GM19239 (cell line): ENCODE measurements at regions not wholly inside any gene's neighbourhood (a gene's known extent, or its start where the extent isn't known, plus 50 kb on each side); places are given as distances from the start of the nearest gene placed in this dataset.

Experiments
- DNase-seq: peaks from one replicate; pipeline ENCODE4 v3.0.0; 2011; ENCODE audit warnings: low spot score; ENCODE audit not compliant: insufficient read length
- FAIRE-seq: peaks from 2 replicates; lab custom pipeline; 2011; peaks lifted over from hg19 to GRCh38; lab: Jason Lieb, UNC

DNA sequence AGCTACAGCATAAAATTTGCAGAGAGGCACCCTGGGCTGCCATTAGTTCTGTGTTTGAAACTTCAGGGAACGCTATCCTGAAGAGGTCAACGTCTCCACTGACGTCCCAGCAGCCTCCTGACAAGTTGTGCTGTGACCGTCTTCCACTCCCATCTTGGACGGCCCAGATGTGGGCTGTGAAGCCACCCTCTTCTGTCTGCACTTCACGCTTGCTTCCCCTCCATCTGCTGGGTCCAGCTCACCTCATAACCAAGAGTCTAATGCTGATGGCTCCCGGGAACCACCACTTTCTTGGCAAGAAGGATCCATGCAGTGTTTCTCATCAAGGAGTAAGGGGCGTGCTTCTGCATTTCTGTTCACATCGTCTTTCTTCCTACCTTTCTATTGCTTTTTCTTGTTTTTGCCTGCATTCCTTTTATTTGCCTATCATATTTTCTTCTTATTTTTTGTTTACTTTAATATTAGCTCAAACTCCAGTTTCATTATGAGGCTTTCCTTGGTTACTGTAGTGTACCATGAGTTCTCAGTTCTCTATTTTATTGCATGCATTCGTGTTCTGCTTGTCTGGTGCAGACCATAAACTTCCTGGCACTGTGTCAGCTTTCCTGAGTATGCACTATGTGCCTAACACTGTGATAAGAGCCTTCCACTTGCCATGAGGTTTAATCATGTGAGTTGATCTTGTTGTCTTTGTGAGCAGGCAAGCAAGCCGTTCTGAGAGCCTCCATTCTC lies 631.8 kb upstream of the RAB6C start:
- DNase-seq = peak; percentile 18
- peak; percentile 92 for FAIRE-seq

DNA sequence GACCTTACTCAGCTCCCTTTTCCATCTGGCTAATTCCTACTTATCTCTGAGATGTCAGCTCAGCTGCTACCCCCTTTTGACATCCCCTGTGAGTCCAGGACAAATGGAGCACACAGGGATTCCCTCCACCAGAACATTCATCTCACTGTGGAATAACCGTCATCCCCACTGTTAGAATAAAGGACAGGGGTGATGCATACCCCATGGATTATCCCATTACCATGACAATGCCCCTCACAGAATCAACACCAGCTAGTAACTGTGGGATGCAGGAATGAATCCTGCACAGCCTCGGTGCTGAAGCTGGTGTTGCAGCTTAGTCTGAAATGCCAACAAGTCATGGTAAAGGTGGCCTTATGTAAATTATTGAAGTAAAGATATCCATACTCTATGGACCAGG lies 624.8 kb upstream of the RAB6C start:
- FAIRE-seq (no peak), DNase-seq (no peak)

DNA sequence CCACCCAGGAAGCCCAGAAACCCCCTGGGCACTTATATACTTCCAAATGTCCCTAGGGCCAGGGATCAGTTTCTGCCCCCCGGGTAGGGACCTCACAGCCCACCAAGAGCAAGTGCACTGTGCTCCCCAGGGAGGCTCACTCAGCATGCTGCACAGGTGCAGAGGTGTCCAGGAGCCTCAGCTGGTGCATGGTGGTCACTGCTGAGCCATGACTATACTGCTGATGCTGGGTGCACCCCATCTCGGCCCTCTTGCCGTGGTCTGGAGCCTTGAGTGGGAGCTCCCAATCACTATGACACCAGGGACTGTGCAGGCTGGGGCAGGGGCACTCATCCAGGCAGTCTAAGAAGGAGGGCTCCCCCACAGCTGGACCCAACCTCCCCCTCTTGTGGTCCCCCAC lies 617.8 kb upstream of the RAB6C start:
- DNase-seq (no peak), FAIRE-seq (no peak)

DNA sequence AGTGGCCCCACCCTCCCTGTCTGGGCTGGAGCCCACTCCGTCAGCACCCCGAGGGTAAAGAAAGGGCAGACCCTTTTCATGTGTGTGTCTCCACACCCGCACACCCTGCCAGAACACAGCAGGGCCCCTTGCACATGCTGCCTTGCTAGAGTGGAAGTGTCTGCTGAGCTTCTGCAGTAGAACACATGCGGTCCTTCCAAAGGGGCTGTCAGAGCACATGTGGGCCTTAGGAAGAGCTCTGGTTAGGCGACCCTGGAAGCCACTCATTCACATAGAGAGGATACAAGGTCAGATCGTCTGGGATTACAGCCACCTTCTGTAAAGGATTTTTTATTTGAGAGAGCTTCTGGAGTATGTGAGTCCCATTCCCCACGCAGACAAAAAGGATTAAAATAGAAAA lies 613.2 kb upstream of the RAB6C start:
- DNase-seq (no peak), FAIRE-seq (no peak)

DNA sequence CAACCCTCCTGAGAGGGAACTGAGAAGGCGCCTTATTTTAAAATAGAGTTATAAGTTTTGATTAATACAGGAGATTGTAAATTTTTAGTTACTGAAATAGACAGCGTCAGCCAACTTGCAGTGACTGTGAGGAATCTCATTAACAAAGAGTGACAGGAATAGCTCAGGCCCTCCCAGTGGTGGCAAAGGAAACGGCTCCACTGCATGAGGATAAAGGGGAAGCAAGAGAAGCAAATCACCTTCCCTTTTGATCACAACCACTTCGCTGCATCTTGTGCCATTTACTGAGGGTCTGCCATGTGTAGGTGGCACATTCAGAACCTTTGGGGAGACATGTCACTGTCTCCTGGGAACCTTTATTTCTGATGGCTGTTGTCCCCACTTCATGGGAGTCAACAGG lies 612.4 kb upstream of the RAB6C start:
- no peak for FAIRE-seq

DNA sequence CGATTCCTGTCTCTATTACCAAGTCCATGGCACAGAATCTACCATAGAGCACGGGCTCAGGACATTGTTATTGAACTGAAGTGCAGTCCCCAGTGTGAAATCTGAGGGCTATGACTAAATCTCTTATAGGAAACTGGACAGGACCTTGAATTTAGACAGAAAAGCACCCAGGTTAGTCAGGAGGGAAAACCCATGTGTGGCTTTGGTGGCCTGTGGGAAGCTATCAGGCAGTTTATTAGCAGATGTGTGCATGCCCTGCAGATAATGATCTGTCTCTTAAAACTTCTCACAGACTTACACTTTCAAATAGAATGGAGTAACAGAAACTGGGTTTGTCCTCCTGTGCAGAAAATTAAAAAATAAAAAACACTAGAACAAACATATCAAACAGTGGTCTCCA lies 610.0 kb upstream of the RAB6C start:
- DNase-seq (no peak), FAIRE-seq (no peak)

More for the DNA sequence above, 612.4 kb upstream of the RAB6C start:
- DNase-seq = no peak

DNA sequence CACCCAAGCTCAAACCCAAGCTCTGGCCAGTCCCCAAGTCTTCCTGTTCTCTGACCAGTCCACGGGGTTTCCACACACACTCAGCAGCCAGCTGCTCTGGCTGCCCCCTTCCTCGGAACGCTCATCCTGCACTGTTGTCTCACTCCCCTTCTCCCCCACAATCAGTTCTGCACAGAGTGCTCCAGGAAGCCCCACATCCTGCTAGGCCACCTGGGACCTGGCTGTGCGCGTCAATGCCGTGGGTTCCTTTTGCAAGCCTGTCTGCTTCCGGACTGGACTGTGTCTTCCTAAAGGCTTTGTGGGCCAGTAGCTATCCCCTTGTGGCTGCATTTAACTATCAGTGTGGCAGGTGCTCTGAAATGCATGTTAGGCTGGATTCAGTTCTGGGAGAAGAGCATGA lies 605.0 kb upstream of the RAB6C start:
- FAIRE-seq (no peak), DNase-seq (no peak)

DNA sequence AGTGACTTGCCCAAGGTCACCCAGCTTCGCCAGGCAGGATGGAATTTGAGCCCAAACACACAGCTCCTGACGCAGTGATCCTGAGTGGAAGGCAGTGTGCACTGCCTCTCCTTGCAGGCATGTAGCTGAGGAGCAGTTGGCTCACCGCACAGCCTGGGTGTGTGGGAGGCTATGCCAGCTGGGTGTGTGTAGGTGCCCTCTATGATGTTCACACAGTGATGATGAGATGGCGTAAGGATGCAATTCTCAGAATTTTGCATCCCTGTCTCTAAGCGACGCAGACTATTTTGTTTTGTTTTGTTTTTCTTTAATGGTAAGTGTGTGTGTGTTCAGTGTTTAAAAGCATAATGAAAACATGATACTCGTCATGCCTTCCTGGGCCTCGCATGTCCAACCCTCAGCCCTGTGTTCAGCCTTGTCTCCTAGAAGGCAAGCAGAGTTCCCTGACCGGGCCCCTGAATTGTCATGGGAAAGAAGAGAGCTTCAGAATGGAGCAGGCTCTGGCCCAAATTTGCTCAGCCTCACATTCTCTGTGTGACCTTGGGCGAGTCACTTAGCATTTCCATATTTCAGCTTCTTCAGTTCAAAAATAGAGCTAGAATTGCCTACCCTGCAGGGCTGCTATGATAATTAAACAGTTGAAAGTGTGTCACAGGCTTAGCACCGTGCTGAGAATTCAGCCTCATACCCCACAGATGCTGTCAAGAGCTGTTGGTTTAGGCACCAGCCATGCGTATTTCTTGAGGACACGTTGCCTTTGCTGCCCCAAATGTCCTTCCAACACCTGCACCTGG lies 603.6 kb upstream of the RAB6C start:
- no peak for DNase-seq

DNA sequence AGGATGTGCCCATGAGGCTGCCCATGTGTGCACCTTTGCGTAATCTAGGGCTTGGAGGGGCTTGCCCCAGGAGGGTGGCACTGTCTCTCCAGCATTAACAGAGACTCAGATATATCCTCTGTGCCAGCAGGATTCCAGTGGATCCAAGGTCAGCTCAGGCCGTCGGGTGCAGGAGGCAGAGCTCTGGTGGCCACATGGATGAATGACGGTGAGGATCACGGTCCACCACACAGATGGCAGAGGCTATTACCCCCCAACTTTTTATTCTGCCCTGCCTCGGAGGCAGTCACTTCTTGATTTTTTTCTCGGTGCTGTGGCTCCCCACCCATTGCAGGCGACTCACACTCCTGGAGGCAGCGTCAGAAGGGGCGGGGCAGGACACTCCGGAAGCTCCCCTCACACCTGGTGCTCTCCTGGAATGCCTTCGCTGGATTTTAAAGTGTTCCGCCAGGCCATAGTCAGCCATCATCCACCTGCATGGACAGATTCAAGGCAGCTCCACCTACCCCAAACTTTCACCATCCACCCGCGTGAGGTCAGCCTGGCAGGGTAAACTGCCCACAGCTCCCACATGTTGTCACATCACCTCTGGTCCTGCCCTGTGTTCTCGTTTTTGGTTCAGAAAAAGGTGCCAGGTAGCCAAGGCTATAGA lies 602.9 kb upstream of the RAB6C start:
- no peak for DNase-seq
- no peak for FAIRE-seq

More for the DNA sequence above, 603.6 kb upstream of the RAB6C start:
- FAIRE-seq = no peak

DNA sequence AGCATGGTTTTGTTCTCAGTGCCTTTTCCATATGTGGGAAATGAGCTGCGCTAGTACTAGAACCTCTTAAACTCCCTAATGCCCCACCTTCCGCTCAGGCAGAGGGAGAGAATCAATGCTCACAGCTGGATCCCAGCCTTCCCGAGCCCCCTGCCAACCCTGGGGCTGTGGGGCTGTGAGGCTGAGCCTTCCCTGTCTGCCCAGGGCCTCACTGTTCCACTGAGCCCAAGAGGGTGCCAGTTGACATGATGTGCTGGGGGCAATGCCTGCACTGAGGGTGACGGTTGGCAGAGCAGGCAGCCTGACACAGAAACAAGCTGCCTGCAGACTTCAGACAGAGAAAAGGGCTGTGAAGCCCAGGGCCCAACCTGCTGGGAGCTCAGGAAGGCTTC lies 602.4 kb upstream of the RAB6C start:
- DNase-seq = no peak
- no peak for FAIRE-seq

DNA sequence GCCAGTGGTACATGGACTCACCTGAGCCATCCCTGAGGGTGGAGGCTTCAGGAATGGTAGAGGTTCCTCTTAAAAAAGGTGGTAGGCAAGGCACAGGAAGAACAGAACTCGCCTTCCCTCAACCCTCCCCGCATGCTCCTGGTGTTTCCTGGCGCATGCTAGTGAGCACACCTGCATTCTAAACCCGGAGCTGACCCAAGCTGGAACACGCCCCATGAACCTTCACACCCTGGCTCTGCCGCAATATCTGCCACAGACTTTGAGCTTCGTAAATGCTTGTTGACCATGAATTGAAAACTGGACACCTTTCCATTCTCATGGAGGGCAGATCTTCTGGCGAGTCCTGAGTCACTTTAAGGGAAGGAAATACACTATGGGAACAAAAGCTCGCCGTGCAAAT lies 601.3 kb upstream of the RAB6C start:
- no peak for DNase-seq
- FAIRE-seq = no peak

DNA sequence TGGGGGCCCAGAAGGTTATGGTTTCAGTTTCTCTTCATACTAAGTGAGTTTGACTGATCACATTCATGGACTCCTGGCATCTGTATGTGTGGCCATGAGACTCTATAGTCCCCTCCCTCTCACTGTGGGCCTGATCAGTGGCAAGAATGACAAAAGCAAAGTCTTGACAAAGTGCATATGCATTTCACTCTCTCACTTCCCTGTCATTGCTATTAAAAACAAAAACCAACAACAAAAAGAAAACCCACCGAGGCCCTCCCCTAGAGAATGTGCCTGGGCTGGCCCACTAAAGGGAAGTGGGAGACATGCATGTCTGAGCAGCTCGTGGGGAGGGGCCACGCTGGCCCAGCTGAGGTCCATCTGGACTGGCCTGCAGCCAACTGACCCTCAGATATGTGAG lies 600.1 kb upstream of the RAB6C start:
- no peak for FAIRE-seq
- DNase-seq = no peak

DNA sequence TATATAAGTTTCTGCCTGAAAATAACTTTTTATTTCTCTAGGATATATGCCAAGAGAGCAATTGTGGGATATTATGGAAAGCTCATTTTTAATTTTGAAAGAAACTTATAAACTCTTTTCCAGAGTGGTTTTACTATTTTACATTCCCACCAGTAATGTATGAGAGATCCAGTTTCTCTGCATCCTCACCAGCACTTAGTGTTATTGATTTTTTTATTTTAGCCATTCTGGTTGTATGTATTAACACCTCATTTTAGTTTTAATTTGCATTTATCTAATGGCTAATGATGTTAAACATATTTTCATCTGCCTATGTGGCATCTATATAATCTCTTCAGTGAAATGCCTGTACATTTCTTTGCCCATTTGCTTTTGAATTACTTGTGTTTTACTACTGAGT lies 597.7 kb upstream of the RAB6C start:
- no peak for DNase-seq
- FAIRE-seq = no peak

DNA sequence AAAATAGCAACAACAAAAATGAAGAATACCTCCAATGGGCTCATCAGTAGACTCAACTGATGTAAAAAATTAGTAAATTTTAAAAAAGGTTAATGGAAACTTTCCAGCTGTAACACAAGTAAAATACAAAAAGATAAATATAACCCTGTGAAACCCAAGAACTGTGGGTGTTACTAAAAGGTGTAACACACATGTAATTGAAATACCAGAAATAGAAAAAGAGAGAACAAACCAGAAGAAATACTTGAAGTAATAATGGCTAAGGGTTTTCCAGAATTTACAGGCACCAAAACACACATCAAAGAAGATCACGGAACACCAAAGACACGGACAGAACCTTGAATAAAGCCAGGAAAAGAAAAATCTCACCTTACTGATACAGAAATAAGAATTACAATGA lies 590.6 kb upstream of the RAB6C start:
- DNase-seq (no peak), FAIRE-seq (no peak)

DNA sequence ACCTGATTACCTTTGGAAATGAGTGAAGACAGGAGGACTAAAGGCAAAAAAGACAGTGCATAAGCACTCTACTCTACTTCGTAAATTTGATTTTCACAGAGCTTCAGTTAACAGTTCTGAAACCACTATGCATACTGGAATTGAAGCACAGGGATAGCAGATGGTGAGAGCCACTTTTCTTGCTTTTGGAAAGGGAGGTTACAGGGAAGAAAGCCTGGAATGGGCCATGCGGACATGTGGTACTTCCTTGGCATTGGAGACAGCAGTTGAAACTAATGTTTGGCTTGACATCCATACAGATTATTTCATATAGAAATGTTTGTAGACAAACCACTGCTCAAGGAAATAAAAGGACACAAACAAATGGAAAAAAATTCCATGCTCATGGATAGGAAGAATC lies 585.6 kb upstream of the RAB6C start:
- DNase-seq = no peak
- no peak for FAIRE-seq

DNA sequence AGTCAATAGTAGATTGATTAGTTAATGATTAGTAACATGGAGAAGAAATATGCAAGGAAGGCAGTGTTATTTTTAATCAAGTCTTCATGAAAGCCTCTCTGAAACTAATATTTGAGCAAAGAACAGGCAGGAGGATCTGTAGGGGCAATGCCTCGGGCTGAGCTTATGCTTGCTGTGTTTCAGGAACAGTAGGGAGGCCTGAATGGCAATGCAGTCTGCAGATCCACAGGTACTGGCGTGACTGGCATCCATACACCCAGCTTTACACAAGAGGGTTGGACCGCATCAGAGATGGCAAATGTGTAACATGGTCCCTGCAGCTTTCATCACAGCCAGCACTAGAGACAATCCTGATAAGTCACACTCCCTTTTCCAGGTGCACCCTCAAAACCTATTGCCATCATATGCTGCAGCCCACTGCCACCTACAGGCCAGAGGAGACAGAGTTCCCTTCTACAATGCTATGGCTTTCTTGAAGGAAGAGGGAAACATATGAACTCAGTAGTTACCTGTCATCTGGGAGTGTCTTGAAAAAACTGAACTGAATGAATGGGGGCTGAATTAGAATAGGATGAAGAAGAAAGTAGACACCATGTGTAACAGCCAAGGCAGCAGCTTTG lies 582.4 kb upstream of the RAB6C start:
- peak; percentile 56 for FAIRE-seq
- DNase-seq = no peak

DNA sequence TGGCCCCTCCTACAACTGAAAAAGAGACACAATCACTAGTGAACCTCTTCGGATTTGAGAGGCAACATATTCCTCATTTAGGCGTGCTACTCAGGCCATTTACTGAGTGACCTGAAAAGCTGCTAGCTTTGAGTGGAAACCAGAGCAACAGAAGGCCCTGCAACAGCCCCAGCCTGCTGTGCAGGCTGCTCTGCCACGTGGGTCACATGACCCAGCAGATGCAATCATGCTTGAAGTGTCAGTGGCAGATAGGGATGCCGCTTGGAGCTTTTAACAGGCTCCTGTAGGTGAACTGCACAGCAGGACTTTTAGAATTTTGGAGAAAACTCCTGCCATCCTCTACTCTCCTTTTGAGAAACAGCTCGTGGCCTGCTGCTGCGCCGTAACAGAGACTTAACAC lies 578.6 kb upstream of the RAB6C start:
- FAIRE-seq (no peak), DNase-seq (no peak)

DNA sequence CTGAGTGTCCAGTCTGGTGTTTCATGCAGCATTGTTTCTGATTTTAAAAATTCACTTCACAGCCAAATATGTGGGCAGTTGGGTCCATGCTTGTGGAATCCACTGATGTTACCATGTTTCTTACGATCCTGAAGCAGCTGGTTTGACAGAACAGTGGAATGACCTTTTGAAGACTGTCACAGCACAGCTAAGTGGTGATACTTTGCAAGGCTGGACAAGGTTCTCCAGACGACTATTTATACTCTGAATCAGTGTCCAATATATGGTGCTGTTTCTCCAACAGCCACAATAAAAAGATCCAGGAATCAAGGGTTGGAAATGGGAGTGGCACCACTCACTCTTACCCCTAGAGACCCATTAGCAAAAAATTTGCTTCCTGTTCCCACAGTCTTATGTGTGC lies 577.4 kb upstream of the RAB6C start:
- FAIRE-seq (no peak), DNase-seq (no peak)

DNA sequence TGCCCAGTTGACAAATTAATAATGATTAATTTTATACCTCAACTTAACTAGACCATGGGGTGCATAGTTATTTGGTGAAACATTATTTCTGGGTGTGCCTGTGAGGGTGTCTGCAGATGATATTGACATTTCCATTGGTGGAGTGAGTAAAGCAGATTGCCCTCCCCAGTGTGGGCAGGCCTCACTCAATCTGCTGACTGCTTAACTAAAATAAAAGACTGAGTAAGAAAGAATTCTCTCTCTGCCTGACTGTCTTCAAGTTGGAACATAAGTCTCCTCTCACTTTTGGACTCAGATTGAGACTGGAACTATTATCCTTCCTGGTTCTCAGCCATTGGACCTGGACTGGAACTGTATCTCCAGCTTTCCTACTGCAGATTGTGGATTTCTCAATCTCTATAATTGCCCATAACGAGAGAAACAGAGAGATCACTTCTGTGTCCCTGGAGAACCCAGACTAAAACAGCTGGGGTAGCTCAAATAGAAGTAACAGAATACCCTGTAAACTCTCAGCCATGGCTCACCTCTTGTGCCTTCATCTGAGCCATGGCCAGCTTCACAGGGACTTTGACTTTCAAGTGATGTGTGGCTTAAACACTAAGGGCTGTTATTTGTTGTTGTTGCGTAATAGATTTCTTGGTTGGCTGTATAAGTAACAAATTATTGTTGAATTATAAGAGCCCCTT lies 575.3 kb upstream of the RAB6C start:
- DNase-seq = no peak
- FAIRE-seq = no peak

DNA sequence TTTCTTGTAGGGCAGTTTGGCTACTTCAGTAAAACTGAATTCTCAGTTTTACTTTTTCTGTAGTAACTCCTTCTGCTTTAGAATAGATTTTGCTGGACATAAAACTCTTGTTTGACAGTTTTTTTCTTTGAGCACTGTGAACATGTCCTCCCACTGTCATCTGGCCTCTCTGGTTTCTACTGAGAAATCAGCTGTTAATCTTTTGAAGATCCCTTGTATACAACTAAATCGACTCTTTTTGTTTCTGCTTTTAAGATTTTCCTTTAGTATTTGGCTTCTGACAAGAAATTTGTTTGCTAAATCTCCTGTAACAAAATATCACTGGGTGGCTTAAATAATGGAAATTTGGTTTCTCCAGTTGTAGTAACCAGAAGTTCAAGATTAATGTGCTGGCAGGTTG lies 570.9 kb upstream of the RAB6C start:
- no peak for FAIRE-seq
- DNase-seq = no peak
